ENCODE measurements at regions not wholly inside any gene's neighbourhood (a gene's known extent, or its start where the extent isn't known, plus 50 kb on each side); places are given as distances from the start of the nearest gene placed in this dataset.

DNA sequence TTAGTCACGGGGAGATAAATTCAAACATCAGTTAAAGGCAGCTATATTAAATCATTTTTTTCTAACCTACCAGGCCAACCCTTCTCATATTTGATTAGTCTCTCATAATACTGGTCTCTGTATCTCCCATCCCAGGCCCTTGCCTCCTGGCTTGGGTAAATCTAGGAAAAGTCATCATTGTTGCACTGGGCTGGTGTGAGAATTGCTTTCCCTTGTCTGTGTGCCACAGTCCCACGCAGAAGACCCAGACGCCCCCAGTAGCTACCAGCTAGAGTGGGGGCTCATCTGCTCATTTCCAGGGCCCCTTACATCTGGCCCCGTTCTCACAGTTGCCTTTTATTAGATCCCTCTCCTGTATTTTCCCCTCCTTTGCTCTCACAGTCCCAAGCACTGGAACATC lies 67.6 kb upstream of the VIPR2 start:
- TF ChIP-seq POLR2A (IDR thresholded peaks at IDR 0.05; ENCODE audit: low read length) (no peak), GATA1 (IDR thresholded peaks at IDR 0.05; ENCODE audit: low read depth, low read length) (no peak)

Measured in erythroblast (primary cell).